Breast epithelium (tissue), 4 donors: ENCODE measurements at regions not wholly inside any gene's neighbourhood (a gene's known extent, or its start where the extent isn't known, plus 50 kb on each side); places are given as distances from the start of the nearest gene placed in this dataset.

Experiments
- DNase-seq, 2 donors: peaks; one replicate each; pipeline ENCODE4 v3.0.0-alpha.2; 2019; ENCODE audit warnings: low spot score in 2 of 2
- H3K27ac ChIP-seq, 2 donors: fragments of 200-600 bp; sonication (generic) in 1 of 2; one replicate each; pipeline ENCODE4 v1.5.1; 2016 to 2019; ENCODE audit warnings: mild to moderate bottlenecking in 1 of 2
- H3K27me3 ChIP-seq, 2 donors: fragments of 200-600 bp; sonication (generic) in 1 of 2; one replicate each; pipeline versions ENCODE4 v1.5.1 to v1.6.0; 2017 to 2019; ENCODE audit warnings: control low read depth in 1 of 2, mild to moderate bottlenecking in 1 of 2
- H3K36me3 ChIP-seq: fragments of 200-600 bp; one replicate; pipeline ENCODE4 v1.5.1; 2019
- H3K4me1 ChIP-seq, 2 donors: fragments of 200-600 bp; sonication (generic); one replicate each; pipeline ENCODE4 v1.5.1; 2016 to 2019; ENCODE audit warnings: control low read depth in 1 of 2
- H3K4me3 ChIP-seq, 3 donors: fragments of 200-600 bp; sonication (generic); 1 replicate in 2 of 3; 2 replicates in 1 of 3; pipeline ENCODE4 v1.5.1; 2016 to 2019; ENCODE audit warnings: mild to moderate bottlenecking in 3 of 3, moderate library complexity in 2 of 3
- H3K9me3 ChIP-seq, 2 donors: fragments of 200-600 bp; sonication (generic) in 1 of 2; one replicate each; pipeline ENCODE4 v1.5.1; 2016 to 2019; ENCODE audit warnings: control low read depth in 1 of 2
- CTCF ChIP-seq, 3 donors: fragments of 450-650 bp; IDR thresholded peaks; one replicate each; pipeline ENCODE4 v1.5.1; 2016 to 2017; ENCODE audit warnings: antibody characterized with exemption in 3 of 3, mild to moderate bottlenecking in 3 of 3, moderate library complexity in 3 of 3
- POLR2A ChIP-seq: fragments of 450-650 bp; IDR thresholded peaks from one replicate; pipeline ENCODE4 v1.6.1; 2016; ENCODE audit warnings: antibody characterized with exemption, mild to moderate bottlenecking, moderate library complexity
- POLR2AphosphoS5 ChIP-seq, 3 donors: sonication (generic); formaldehyde crosslinking; IDR thresholded peaks; one replicate each; pipeline ENCODE4 v1.6.1; 2017; ENCODE audit warnings: antibody characterized with exemption in 3 of 3
- intact Hi-C: fragments of 100-400 bp; cut with DNase I; formaldehyde crosslinking; loops from one replicate; pipeline ENCODE4 v1.15.1; 2023; ENCODE audit warnings: low total_unique reads

GRCh38 chr12:38158428-38159091, 158.0 kb upstream of the ALG10B start:
- TF ChIP-seq POLR2AphosphoS5 (IDR thresholded peaks at IDR 0.05) (no peak), CTCF (IDR thresholded peaks at IDR 0.05) (no peak), POLR2A (no peak)
- intact Hi-C loops = no loop called here
- Histone ChIP-seq H3K27ac (no peak overlapping the region), H3K4me1 (no peaks in the 10 kb centered on the region), H3K9me3 (peaks cover 19 to 21% of the 10 kb centered on the region in 2 donors), H3K36me3 (no peaks in the 10 kb centered on the region), H3K27me3 (peaks cover 0 to 6% of the 10 kb centered on the region in 2 donors), H3K4me3 (no peak overlapping the region)
- no peak for DNase-seq

GRCh38 chr12:38159092-38159551, 157.5 kb upstream of the ALG10B start:
- intact Hi-C loops = no loop called here
- Histone ChIP-seq H3K27me3 (peaks cover 0 to 6% of the 10 kb centered on the region in 2 donors), H3K9me3 (peaks cover 20 to 21% of the 10 kb centered on the region in 2 donors), H3K4me1 (no peaks in the 10 kb centered on the region), H3K27ac (no peak overlapping the region), H3K36me3 (no peaks in the 10 kb centered on the region), H3K4me3 (no peak overlapping the region)
- DNase-seq = peak; percentile 13 to 41
- TF ChIP-seq CTCF (IDR thresholded peaks at IDR 0.05) (no peak), POLR2A (no peak), POLR2AphosphoS5 (IDR thresholded peaks at IDR 0.05) (no peak)

GRCh38 chr12:38159591-38160317, 156.8 kb upstream of the ALG10B start:
- Histone ChIP-seq H3K36me3 (no peaks in the 10 kb centered on the region), H3K27ac (no peak overlapping the region), H3K9me3 (peaks cover 20 to 21% of the 10 kb centered on the region in 2 donors), H3K4me1 (no peaks in the 10 kb centered on the region), H3K27me3 (peaks cover 0 to 6% of the 10 kb centered on the region in 2 donors), H3K4me3 (no peak overlapping the region)
- no peak for DNase-seq
- intact Hi-C loops = no loop called here
- TF ChIP-seq POLR2A = no peak
- no peak for TF ChIP-seq POLR2AphosphoS5 (IDR thresholded peaks at IDR 0.05)
- no peak for TF ChIP-seq CTCF (IDR thresholded peaks at IDR 0.05)

GRCh38 chr12:38160318-38161122, 156.1 kb upstream of the ALG10B start:
- Histone ChIP-seq H3K4me3 (no peak overlapping the region), H3K36me3 (no peaks in the 10 kb centered on the region), H3K27ac (no peak overlapping the region), H3K27me3 (peaks cover 0 to 6% of the 10 kb centered on the region in 2 donors), H3K9me3 (peaks cover 20 to 21% of the 10 kb centered on the region in 2 donors), H3K4me1 (no peaks in the 10 kb centered on the region)
- DNase-seq = no peak
- TF ChIP-seq POLR2AphosphoS5 (IDR thresholded peaks at IDR 0.05) (no peak), CTCF (IDR thresholded peaks at IDR 0.05) (no peak), POLR2A (no peak)
- intact Hi-C loops = no loop called here
